ENCODE measurements at regions not wholly inside any gene's neighbourhood (a gene's known extent, or its start where the extent isn't known, plus 50 kb on each side); places are given as distances from the start of the nearest gene placed in this dataset.

- no peak for DNase-seq (ENCODE audit: low spot score in 2 of 2, unreplicated experiment in 2 of 2)
- H3K4me1 Mint-ChIP-seq, result peaks cover 2% of the 10 kb centered on the region
- no peak for TF ChIP-seq CTCF (IDR thresholded peaks at IDR 0.05; ENCODE audit: unreplicated experiment)
- H3K4me3 Mint-ChIP-seq, result no peak overlapping the region
- no peak overlapping the region for H3K27ac Mint-ChIP-seq
- no peaks in the 10 kb centered on the region for H3K36me3 Mint-ChIP-seq
- peaks cover 5% of the 10 kb centered on the region for H3K9me3 Mint-ChIP-seq
- no peaks in the 10 kb centered on the region for H3K27me3 Mint-ChIP-seq (ENCODE audit: low read depth)
Measured at GRCh38 chr6:47917811-47918210, 136.0 kb downstream of the OPN5 start.

GRCh38 chr6:47917202-47917601 is 135.4 kb downstream of the OPN5 start:
- Mint-ChIP-seq H3K27me3 (ENCODE audit: low read depth) (no peaks in the 10 kb centered on the region), H3K36me3 (no peaks in the 10 kb centered on the region), H3K9me3 (peaks cover 5% of the 10 kb centered on the region), H3K4me3 (no peak overlapping the region), H3K4me1 (peaks cover 2% of the 10 kb centered on the region), H3K27ac (no peak overlapping the region)
- no peak for TF ChIP-seq CTCF (IDR thresholded peaks at IDR 0.05; ENCODE audit: unreplicated experiment)
- no peak for DNase-seq (ENCODE audit: low spot score in 2 of 2, unreplicated experiment in 2 of 2)

GRCh38 chr6:47915017-47915416 is 133.2 kb downstream of the OPN5 start:
- peaks cover 2% of the 10 kb centered on the region for H3K9me3 Mint-ChIP-seq
- TF ChIP-seq CTCF (IDR thresholded peaks at IDR 0.05; ENCODE audit: unreplicated experiment), result no peak
- peaks cover 2% of the 10 kb centered on the region for H3K4me1 Mint-ChIP-seq
- H3K36me3 Mint-ChIP-seq, result no peaks in the 10 kb centered on the region
- H3K27ac Mint-ChIP-seq, result no peak overlapping the region
- H3K27me3 Mint-ChIP-seq (ENCODE audit: low read depth), result no peaks in the 10 kb centered on the region
- DNase-seq (ENCODE audit: low spot score in 2 of 2, unreplicated experiment in 2 of 2), result no peak
- no peak overlapping the region for H3K4me3 Mint-ChIP-seq

DNA sequence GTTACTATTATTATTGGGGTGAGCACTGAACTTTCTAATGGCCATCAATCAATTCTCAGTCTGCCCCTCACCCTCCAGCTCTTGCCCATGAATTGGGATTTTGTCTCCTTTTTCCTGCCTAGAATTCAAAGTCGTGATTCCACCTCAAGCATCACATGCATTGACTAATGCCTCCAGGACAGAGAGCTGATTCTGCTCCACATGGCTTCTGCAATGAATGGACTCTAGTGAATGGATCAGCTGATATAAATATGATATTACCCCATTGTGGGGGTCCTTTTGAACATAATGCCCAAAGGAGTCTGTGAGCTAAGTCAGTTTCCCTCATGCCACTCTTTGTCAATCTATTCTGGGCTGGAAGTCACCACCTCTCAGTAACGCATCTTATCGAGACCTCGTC is 126.4 kb downstream of the OPN5 start:
- Mint-ChIP-seq H3K9me3 (no peaks in the 10 kb centered on the region), H3K4me3 (no peak overlapping the region), H3K27me3 (ENCODE audit: low read depth) (no peaks in the 10 kb centered on the region), H3K36me3 (no peaks in the 10 kb centered on the region), H3K4me1 (no peaks in the 10 kb centered on the region), H3K27ac (no peak overlapping the region)
- DNase-seq (ENCODE audit: low spot score in 2 of 2, unreplicated experiment in 2 of 2), result no peak
- no peak for TF ChIP-seq CTCF (IDR thresholded peaks at IDR 0.05; ENCODE audit: unreplicated experiment)

DNA sequence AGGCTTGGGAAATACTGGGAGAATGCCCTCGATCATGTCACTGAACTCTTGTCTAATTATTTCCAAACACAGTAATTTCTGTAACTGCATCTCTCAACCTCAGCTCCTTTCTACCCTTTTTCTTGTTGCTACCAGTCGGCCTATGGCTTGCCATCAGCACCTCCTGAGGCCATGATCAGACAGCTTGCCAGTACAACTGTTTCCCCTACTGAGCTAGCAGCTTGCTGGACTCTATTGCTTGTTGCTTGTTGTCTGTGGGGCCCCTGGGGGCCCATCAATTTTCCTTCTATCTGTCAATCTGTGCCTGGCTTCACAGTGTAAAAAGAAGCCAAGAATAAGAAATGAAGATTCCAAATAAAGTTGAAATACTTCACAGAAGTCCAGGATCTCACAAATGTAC is 123.9 kb downstream of the OPN5 start:
- H3K9me3 Mint-ChIP-seq, result no peaks in the 10 kb centered on the region
- TF ChIP-seq CTCF (IDR thresholded peaks at IDR 0.05; ENCODE audit: unreplicated experiment), result no peak
- H3K27me3 Mint-ChIP-seq (ENCODE audit: low read depth), result no peaks in the 10 kb centered on the region
- H3K4me3 Mint-ChIP-seq, result no peak overlapping the region
- no peak for DNase-seq (ENCODE audit: low spot score in 2 of 2, unreplicated experiment in 2 of 2)
- no peaks in the 10 kb centered on the region for H3K36me3 Mint-ChIP-seq
- H3K4me1 Mint-ChIP-seq, result no peaks in the 10 kb centered on the region
- H3K27ac Mint-ChIP-seq, result no peak overlapping the region

GRCh38 chr6:47897247-47897646 is 115.4 kb downstream of the OPN5 start:
- H3K27ac Mint-ChIP-seq, result no peak overlapping the region
- H3K4me3 Mint-ChIP-seq, result no peak overlapping the region
- H3K27me3 Mint-ChIP-seq (ENCODE audit: low read depth), result no peaks in the 10 kb centered on the region
- no peaks in the 10 kb centered on the region for H3K36me3 Mint-ChIP-seq
- DNase-seq (ENCODE audit: low spot score in 2 of 2, unreplicated experiment in 2 of 2), result no peak
- H3K9me3 Mint-ChIP-seq, result peaks cover 9% of the 10 kb centered on the region
- H3K4me1 Mint-ChIP-seq, result peaks cover 6% of the 10 kb centered on the region
- TF ChIP-seq CTCF (IDR thresholded peaks at IDR 0.05; ENCODE audit: unreplicated experiment), result no peak

Data from mesothelial cell of epicardium (in vitro differentiated cells).